ENCODE measurements at regions not wholly inside any gene's neighbourhood (a gene's known extent, or its start where the extent isn't known, plus 50 kb on each side); places are given as distances from the start of the nearest gene placed in this dataset.

DNA sequence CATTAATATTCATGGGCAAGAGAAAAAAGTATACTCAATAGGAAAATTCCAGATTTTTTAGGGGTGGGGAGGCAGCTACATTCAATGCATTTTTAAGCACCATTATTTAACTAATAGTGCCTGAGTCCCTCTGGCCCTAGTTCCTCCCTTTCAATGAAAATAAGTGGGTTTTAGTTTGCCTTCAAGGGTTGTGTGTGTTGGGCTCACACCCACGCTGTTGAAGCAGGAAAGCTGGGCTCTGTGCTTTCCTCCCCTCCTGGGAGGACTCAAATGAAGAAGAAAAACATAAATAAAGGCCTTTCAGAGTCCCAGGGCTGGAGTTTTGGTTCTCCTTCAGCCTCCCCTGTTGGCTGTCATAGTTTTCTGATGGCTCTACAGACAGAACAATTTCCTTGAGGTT lies 366.2 kb downstream of the MIAT start:
- no peak for TF ChIP-seq GATA2 (IDR thresholded peaks at IDR 0.05; ENCODE audit: low read depth, low read length)
- TF ChIP-seq GATA3 (IDR thresholded peaks at IDR 0.05; ENCODE audit: low read depth, low read length): no peak
